ENCODE measurements at regions not wholly inside any gene's neighbourhood (a gene's known extent, or its start where the extent isn't known, plus 50 kb on each side); places are given as distances from the start of the nearest gene placed in this dataset.
"Not testable (repeated sequence)": the region's sequence is repeated elsewhere in the genome, so short reads cannot be mapped to it uniquely, and the experiment has no call there.

DNA sequence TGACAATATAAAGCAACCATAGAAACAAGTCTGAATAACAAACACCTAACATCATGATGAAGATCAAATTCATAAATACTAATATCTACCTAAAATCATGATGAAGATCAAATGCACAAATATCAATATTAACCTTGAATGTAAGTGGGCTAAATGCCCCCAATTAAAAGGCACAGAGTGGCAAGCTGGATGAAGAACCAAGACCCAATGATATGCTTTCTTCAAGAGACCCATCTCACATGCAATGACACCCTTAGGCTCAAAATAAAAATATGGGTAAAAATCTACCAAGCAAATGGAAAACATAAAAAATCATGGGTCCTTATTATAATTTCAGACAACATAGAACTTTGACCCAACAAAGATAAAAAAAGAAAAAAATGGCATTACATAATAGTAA is 578.5 kb upstream of the PTCHD4 start:
- H3K27me3 ChIP-seq (ENCODE audit: insufficient read depth, insufficient read length) = no peaks in the 10 kb centered on the region
- H3K4me1 ChIP-seq (ENCODE audit: insufficient read depth, insufficient read length) = no peaks in the 10 kb centered on the region
- H3K36me3 ChIP-seq (ENCODE audit: insufficient read depth, insufficient read length, low read length) = no peaks in the 10 kb centered on the region
- DNase-seq (ENCODE audit: low read depth, low spot score) = no peak
- no peak overlapping the region for H3K9ac ChIP-seq (ENCODE audit: insufficient read length, low read depth)
- H3K4me3 ChIP-seq (ENCODE audit: insufficient read length, low read depth) = no peak overlapping the region
- no peaks in the 10 kb centered on the region for H3K9me3 ChIP-seq (ENCODE audit: insufficient read depth, low read length)
- TF ChIP-seq YY1 (IDR thresholded peaks at IDR 0.05; ENCODE audit: insufficient read depth, insufficient read length) = no peak
- TF ChIP-seq ZNF274 (IDR thresholded peaks at IDR 0.05; ENCODE audit: low read depth, low read length) = no peak
- no peak for TF ChIP-seq SUZ12 (IDR thresholded peaks at IDR 0.05; ENCODE audit: extremely low read depth, insufficient read depth, insufficient read length)

DNA sequence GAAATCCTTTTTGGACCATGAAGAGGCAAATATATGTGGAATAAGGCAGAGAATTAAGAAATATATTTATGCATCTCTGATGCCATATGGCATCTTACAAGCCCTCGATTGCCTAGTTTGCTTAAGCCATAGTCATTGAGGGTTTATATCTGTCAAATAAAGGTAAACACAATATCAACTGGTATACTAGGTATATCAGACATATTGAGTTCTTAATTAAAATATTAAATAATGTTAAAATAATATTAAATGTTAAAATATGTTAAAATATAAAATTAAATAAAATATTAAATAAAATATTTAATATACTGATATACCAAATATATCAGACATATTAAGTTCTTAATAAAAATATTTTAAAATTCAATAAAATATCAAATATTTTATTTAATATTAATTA is 567.4 kb upstream of the PTCHD4 start:
- TF ChIP-seq ZNF274 (IDR thresholded peaks at IDR 0.05; ENCODE audit: low read depth, low read length) (no peak), YY1 (IDR thresholded peaks at IDR 0.05; ENCODE audit: insufficient read depth, insufficient read length) (no peak), SUZ12 (IDR thresholded peaks at IDR 0.05; ENCODE audit: extremely low read depth, insufficient read depth, insufficient read length) (no peak)
- Histone ChIP-seq H3K9me3 (ENCODE audit: insufficient read depth, low read length) (no peaks in the 10 kb centered on the region), H3K27me3 (ENCODE audit: insufficient read depth, insufficient read length) (no peaks in the 10 kb centered on the region), H3K4me1 (ENCODE audit: insufficient read depth, insufficient read length) (no peaks in the 10 kb centered on the region), H3K36me3 (ENCODE audit: insufficient read depth, insufficient read length, low read length) (no peaks in the 10 kb centered on the region), H3K9ac (ENCODE audit: insufficient read length, low read depth) (no peak overlapping the region), H3K4me3 (ENCODE audit: insufficient read length, low read depth) (no peak overlapping the region)
- DNase-seq (ENCODE audit: low read depth, low spot score) = no peak

DNA sequence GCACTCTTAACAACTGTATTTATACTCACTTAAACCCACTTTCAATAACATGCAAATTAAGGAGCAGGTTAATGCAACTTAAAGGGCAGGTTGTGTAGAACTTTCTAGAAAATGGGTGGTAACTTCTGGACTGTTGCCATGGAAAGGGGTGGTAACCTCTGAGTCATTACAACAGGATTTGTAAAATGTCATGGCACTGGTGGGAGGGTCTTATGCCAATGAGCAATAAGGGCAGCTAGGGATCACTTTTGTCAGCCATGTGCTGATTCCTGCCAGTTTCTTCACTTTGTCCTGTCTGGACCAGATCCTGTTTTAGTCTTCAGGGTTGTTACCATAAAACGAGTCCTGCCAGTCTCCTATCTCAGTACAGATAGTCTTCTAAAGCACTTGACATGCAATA is 560.5 kb upstream of the PTCHD4 start:
- no peak overlapping the region for H3K4me3 ChIP-seq (ENCODE audit: insufficient read length, low read depth)
- DNase-seq (ENCODE audit: low read depth, low spot score) = no peak
- H3K9me3 ChIP-seq (ENCODE audit: insufficient read depth, low read length) = peaks cover 15% of the 10 kb centered on the region
- TF ChIP-seq YY1 (IDR thresholded peaks at IDR 0.05; ENCODE audit: insufficient read depth, insufficient read length) = no peak
- no peak for TF ChIP-seq SUZ12 (IDR thresholded peaks at IDR 0.05; ENCODE audit: extremely low read depth, insufficient read depth, insufficient read length)
- no peak for TF ChIP-seq ZNF274 (IDR thresholded peaks at IDR 0.05; ENCODE audit: low read depth, low read length)
- H3K4me1 ChIP-seq (ENCODE audit: insufficient read depth, insufficient read length) = no peaks in the 10 kb centered on the region
- H3K9ac ChIP-seq (ENCODE audit: insufficient read length, low read depth) = no peak overlapping the region
- no peaks in the 10 kb centered on the region for H3K36me3 ChIP-seq (ENCODE audit: insufficient read depth, insufficient read length, low read length)
- no peaks in the 10 kb centered on the region for H3K27me3 ChIP-seq (ENCODE audit: insufficient read depth, insufficient read length)

DNA sequence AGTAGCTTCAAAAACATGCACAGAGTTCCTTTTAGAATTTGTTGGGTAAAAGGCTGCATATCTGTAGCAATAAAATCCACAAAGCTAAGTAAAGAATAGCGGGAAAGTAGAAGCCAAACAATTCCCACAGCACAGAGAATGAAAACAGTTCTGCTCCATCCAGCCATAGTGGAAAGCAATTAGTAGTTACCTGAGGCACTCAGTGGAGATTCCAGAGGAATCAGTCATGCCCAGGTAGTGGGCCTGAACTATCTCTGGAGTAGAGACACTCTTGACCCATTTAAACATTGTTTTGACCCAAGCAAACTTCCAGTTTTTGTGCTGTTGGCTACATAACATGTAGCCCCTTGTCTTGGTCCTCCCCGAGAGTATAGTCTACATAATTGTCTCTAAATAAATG is 559.5 kb upstream of the PTCHD4 start:
- Histone ChIP-seq H3K4me1 (ENCODE audit: insufficient read depth, insufficient read length) (no peaks in the 10 kb centered on the region), H3K9me3 (ENCODE audit: insufficient read depth, low read length) (peaks cover 15% of the 10 kb centered on the region), H3K27me3 (ENCODE audit: insufficient read depth, insufficient read length) (no peaks in the 10 kb centered on the region), H3K36me3 (ENCODE audit: insufficient read depth, insufficient read length, low read length) (no peaks in the 10 kb centered on the region), H3K4me3 (ENCODE audit: insufficient read length, low read depth) (no peak overlapping the region), H3K9ac (ENCODE audit: insufficient read length, low read depth) (no peak overlapping the region)
- TF ChIP-seq YY1 (IDR thresholded peaks at IDR 0.05; ENCODE audit: insufficient read depth, insufficient read length) (no peak), SUZ12 (IDR thresholded peaks at IDR 0.05; ENCODE audit: extremely low read depth, insufficient read depth, insufficient read length) (no peak), ZNF274 (IDR thresholded peaks at IDR 0.05; ENCODE audit: low read depth, low read length) (no peak)
- no peak for DNase-seq (ENCODE audit: low read depth, low spot score)

DNA sequence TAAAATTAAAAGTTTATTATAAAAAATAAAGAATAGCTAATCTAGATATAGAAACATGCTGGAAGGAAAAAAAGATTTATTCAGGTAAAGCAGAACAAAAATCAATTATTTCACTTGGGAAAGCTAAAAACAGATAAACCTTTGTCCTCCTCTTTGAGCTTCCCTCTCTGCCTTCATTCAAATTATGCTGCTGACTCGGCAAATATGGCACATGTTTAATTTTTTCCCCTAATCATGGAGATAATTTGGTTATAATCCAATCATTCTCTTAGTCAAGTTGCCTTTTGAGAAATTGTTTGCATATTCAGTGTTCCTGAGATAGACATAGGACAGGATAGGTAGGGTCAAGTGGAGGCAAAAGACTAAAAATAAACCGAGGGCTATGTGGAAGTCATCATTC is 556.8 kb upstream of the PTCHD4 start:
- Histone ChIP-seq H3K4me1 (ENCODE audit: insufficient read depth, insufficient read length) (no peaks in the 10 kb centered on the region), H3K4me3 (ENCODE audit: insufficient read length, low read depth) (no peak overlapping the region), H3K36me3 (ENCODE audit: insufficient read depth, insufficient read length, low read length) (no peaks in the 10 kb centered on the region), H3K9me3 (ENCODE audit: insufficient read depth, low read length) (peaks cover 15% of the 10 kb centered on the region), H3K27me3 (ENCODE audit: insufficient read depth, insufficient read length) (no peaks in the 10 kb centered on the region), H3K9ac (ENCODE audit: insufficient read length, low read depth) (no peak overlapping the region)
- DNase-seq (ENCODE audit: low read depth, low spot score) = no peak
- TF ChIP-seq YY1 (IDR thresholded peaks at IDR 0.05; ENCODE audit: insufficient read depth, insufficient read length) = no peak
- no peak for TF ChIP-seq ZNF274 (IDR thresholded peaks at IDR 0.05; ENCODE audit: low read depth, low read length)

DNA sequence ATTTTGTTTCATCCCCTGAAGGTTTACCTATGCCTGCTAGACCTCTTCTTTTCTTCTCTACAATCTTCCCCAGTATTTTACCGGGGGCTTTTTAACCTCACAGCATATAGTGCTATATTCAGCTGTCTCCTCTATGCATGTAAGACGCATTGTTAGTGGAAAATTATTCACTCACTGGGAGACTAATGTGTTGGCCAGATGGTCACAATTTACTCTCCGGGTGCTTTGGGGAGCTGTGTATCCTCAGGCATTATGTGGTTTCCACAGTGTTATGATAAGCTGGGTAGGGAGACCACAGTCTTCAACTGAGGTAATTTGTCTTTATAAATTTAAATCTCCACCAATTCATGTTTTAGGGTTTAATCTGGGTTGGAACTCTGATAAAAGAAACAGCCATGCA is 553.8 kb upstream of the PTCHD4 start:
- Histone ChIP-seq H3K36me3 (ENCODE audit: insufficient read depth, insufficient read length, low read length) (no peaks in the 10 kb centered on the region), H3K4me3 (ENCODE audit: insufficient read length, low read depth) (no peak overlapping the region), H3K9me3 (ENCODE audit: insufficient read depth, low read length) (no peaks in the 10 kb centered on the region), H3K4me1 (ENCODE audit: insufficient read depth, insufficient read length) (no peaks in the 10 kb centered on the region), H3K9ac (ENCODE audit: insufficient read length, low read depth) (no peak overlapping the region), H3K27me3 (ENCODE audit: insufficient read depth, insufficient read length) (no peaks in the 10 kb centered on the region)
- TF ChIP-seq SUZ12 (IDR thresholded peaks at IDR 0.05; ENCODE audit: extremely low read depth, insufficient read depth, insufficient read length) (no peak), YY1 (IDR thresholded peaks at IDR 0.05; ENCODE audit: insufficient read depth, insufficient read length) (no peak), ZNF274 (IDR thresholded peaks at IDR 0.05; ENCODE audit: low read depth, low read length) (no peak)
- DNase-seq (ENCODE audit: low read depth, low spot score) = no peak

DNA sequence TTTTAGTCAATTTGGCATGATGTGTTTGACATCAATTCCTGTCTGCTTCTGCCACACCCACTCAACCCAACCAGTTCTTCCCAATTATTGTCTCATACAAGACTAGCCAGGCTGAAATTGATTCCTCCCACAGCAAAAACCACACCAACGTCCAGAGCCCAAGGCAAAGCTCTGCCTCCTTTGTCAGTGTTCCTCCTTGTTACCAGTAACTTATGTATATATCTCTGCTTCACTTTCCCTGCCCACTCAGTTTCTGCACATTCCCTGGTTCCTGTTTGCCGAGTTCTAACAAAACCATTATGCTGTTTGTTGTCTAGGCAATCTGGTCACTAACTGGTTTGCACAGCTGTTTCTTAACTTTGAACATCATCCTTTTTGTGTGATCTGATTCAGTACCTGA is 547.9 kb upstream of the PTCHD4 start:
- Histone ChIP-seq H3K4me1 (ENCODE audit: insufficient read depth, insufficient read length) (no peaks in the 10 kb centered on the region), H3K9ac (ENCODE audit: insufficient read length, low read depth) (no peak overlapping the region), H3K4me3 (ENCODE audit: insufficient read length, low read depth) (no peak overlapping the region), H3K36me3 (ENCODE audit: insufficient read depth, insufficient read length, low read length) (no peaks in the 10 kb centered on the region), H3K9me3 (ENCODE audit: insufficient read depth, low read length) (no peaks in the 10 kb centered on the region), H3K27me3 (ENCODE audit: insufficient read depth, insufficient read length) (no peaks in the 10 kb centered on the region)
- no peak for DNase-seq (ENCODE audit: low read depth, low spot score)
- TF ChIP-seq ZNF274 (IDR thresholded peaks at IDR 0.05; ENCODE audit: low read depth, low read length) (no peak), SUZ12 (IDR thresholded peaks at IDR 0.05; ENCODE audit: extremely low read depth, insufficient read depth, insufficient read length) (no peak), YY1 (IDR thresholded peaks at IDR 0.05; ENCODE audit: insufficient read depth, insufficient read length) (no peak)

DNA sequence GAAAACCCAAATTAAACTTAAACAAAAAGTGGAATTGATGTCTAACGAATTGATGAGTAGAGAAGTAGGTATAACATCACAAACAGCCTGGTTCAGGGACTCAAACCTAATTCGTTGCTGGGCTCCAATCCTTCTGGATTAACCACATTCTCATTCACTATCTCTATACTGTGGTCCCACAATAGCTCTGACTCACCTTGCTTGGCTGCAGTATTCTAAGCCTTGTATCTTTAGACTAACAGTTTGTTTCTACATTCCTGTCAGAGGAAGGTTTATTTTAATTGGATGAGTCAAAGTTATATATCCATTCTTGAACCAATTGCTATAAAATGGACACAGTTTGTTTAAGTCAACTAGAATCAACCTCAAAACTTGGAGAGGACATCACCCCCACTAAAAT is 530.5 kb upstream of the PTCHD4 start:
- no peak overlapping the region for H3K4me3 ChIP-seq (ENCODE audit: insufficient read length, low read depth)
- no peak for DNase-seq (ENCODE audit: low read depth, low spot score)
- H3K4me1 ChIP-seq (ENCODE audit: insufficient read depth, insufficient read length) = no peaks in the 10 kb centered on the region
- no peak overlapping the region for H3K9ac ChIP-seq (ENCODE audit: insufficient read length, low read depth)
- H3K9me3 ChIP-seq (ENCODE audit: insufficient read depth, low read length) = no peaks in the 10 kb centered on the region
- TF ChIP-seq ZNF274 (IDR thresholded peaks at IDR 0.05; ENCODE audit: low read depth, low read length) (no peak), YY1 (IDR thresholded peaks at IDR 0.05; ENCODE audit: insufficient read depth, insufficient read length) (no peak), SUZ12 (IDR thresholded peaks at IDR 0.05; ENCODE audit: extremely low read depth, insufficient read depth, insufficient read length) (no peak)
- H3K27me3 ChIP-seq (ENCODE audit: insufficient read depth, insufficient read length) = no peaks in the 10 kb centered on the region
- no peaks in the 10 kb centered on the region for H3K36me3 ChIP-seq (ENCODE audit: insufficient read depth, insufficient read length, low read length)

DNA sequence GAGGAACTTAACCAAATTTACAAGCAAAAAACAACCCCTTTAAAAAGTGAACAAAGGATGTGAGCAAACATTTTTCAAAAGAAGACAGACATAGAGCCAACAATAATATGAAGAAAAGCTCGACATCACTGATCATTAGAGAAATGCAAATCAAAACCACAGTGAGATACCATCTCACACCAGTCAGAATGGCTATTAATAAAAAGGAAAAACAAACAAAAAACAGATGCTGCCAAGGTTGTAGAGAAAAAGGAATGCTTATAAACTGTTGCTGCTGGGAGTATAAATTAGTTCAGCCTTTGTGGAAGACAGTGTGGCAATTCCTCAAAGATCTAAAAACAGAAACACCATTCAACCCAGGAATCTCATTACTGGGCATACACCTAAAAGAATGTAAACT is 527.8 kb upstream of the PTCHD4 start:
- H3K4me3 ChIP-seq (ENCODE audit: insufficient read length, low read depth); H3K4me1 ChIP-seq (ENCODE audit: insufficient read depth, insufficient read length); H3K9ac ChIP-seq (ENCODE audit: insufficient read length, low read depth); H3K9me3 ChIP-seq (ENCODE audit: insufficient read depth, low read length); H3K36me3 ChIP-seq (ENCODE audit: insufficient read depth, insufficient read length, low read length); H3K27me3 ChIP-seq (ENCODE audit: insufficient read depth, insufficient read length); DNase-seq (ENCODE audit: low read depth, low spot score): not testable (repeated sequence)

All from NT2/D1 (cell line).